ENCODE measurements at regions not wholly inside any gene's neighbourhood (a gene's known extent, or its start where the extent isn't known, plus 50 kb on each side); places are given as distances from the start of the nearest gene placed in this dataset.

DNA sequence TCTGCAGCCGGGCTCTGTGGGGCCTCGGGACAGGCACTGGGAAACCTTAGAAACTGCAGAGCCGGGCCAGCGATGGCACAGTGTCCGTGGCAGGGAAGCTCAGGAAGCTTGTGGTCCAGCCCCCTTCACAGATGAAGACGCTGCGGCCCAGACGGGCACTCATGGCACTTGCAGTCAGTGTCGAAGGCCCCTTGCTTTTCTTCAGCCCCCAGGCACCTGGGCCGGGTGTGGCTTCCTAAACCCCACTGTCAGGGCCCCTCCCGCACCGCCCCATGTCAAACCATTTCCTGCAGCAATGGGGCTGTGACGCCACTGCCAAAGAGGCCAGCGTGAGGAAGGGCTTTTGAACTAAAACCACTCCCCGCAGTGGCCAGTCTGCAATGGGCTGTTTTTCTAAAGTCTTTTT, 164.0 kb downstream of the LAT start:
- TF ChIP-seq, protein P1, sequence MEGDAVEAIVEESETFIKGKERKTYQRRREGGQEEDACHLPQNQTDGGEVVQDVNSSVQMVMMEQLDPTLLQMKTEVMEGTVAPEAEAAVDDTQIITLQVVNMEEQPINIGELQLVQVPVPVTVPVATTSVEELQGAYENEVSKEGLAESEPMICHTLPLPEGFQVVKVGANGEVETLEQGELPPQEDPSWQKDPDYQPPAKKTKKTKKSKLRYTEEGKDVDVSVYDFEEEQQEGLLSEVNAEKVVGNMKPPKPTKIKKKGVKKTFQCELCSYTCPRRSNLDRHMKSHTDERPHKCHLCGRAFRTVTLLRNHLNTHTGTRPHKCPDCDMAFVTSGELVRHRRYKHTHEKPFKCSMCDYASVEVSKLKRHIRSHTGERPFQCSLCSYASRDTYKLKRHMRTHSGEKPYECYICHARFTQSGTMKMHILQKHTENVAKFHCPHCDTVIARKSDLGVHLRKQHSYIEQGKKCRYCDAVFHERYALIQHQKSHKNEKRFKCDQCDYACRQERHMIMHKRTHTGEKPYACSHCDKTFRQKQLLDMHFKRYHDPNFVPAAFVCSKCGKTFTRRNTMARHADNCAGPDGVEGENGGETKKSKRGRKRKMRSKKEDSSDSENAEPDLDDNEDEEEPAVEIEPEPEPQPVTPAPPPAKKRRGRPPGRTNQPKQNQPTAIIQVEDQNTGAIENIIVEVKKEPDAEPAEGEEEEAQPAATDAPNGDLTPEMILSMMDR (IDR thresholded peaks at IDR 0.05) = no peak
- TF ChIP-seq POLR2A (IDR thresholded peaks at IDR 0.05) (no peak), POLR2AphosphoS5 (IDR thresholded peaks at IDR 0.05) (no peak)

All from transverse colon (tissue), 4 donors.